ENCODE measurements at regions not wholly inside any gene's neighbourhood (a gene's known extent, or its start where the extent isn't known, plus 50 kb on each side); places are given as distances from the start of the nearest gene placed in this dataset.
A peak's percentile ranks its signal among the peaks of the same experiment; 100 is the strongest.

GRCh38 chr12:85587158-85587557, 249.1 kb downstream of the RASSF9 start:
- Histone ChIP-seq H2BK20ac (ENCODE audit: low read length) (no peak overlapping the region), H3K23ac (ENCODE audit: insufficient read length) (no peak overlapping the region), H2AFZ (ENCODE audit: low read length) (no peak overlapping the region), H3K27ac (ENCODE audit: low read depth, low read length) (no peak overlapping the region), H3K23me2 (ENCODE audit: low read depth, low read length) (no peaks in the 10 kb centered on the region), H4K8ac (ENCODE audit: extremely low read depth, insufficient read depth, low read length) (no peak overlapping the region), H3K14ac (ENCODE audit: insufficient read length) (no peak overlapping the region), H3K79me2 (ENCODE audit: control insufficient read depth in 1 of 2, insufficient read depth in 2 of 2, low read length in 2 of 2) (no peaks in the 10 kb centered on the region), H3K56ac (replicated peaks; ENCODE audit: insufficient read length, low read depth, low read length) (no peak overlapping the region), H3K9ac (replicated peaks in 1 of 4; ENCODE audit: extremely low read depth in 1 of 4, low read depth in 3 of 4, low read length in 3 of 4) (no peak overlapping the region), H2BK120ac (replicated peaks; ENCODE audit: low read depth, low read length) (no peak overlapping the region), H3K4me2 (ENCODE audit: insufficient read depth in 1 of 2, low read depth in 2 of 2, low read length in 2 of 2) (no peak overlapping the region), H2BK15ac (ENCODE audit: low read length) (no peak overlapping the region), H4K20me1 (replicated peaks in 1 of 2; ENCODE audit: control insufficient read depth in 1 of 2, insufficient read depth in 2 of 2, low read length in 2 of 2) (no peaks in the 10 kb centered on the region), H3K18ac (ENCODE audit: extremely low read depth, low read length) (no peak overlapping the region), H3K36me3 (ENCODE audit: control insufficient read depth in 2 of 4, insufficient read depth in 4 of 4, low read length in 3 of 4) (no peaks in the 10 kb centered on the region), H2AK5ac (ENCODE audit: low read depth, low read length) (no peak overlapping the region), H2BK12ac (ENCODE audit: low read depth, low read length) (no peak overlapping the region), H3K4me3 (ENCODE audit: extremely low read depth in 1 of 4, insufficient read depth in 2 of 4, low read depth in 3 of 4, low read length in 4 of 4) (no peak overlapping the region), H3K79me1 (ENCODE audit: low read depth, low read length) (no peaks in the 10 kb centered on the region), H2BK5ac (ENCODE audit: low read depth, low read length) (no peak overlapping the region), H3K27me3 (replicated peaks in 1 of 4; ENCODE audit: control insufficient read depth in 3 of 4, extremely low read depth in 1 of 4, insufficient read depth in 3 of 4, low read length in 3 of 4) (no peaks in the 10 kb centered on the region), H3K9me3 (ENCODE audit: insufficient read depth in 2 of 2, low read depth in 1 of 2, low read length in 1 of 2) (0 out of 4 replicates have a peak, but pooled peaks cover 0 to 2% of the 10 kb centered on the region in 2 experiments), H4K5ac (ENCODE audit: insufficient read length, low read depth, low read length) (no peak overlapping the region), H3K4ac (replicated peaks; ENCODE audit: insufficient read length, low read depth, low read length) (no peak overlapping the region), H3K4me1 (replicated peaks in 1 of 4; ENCODE audit: control insufficient read depth in 3 of 4, insufficient read depth in 4 of 4, low read length in 3 of 4) (no peaks in the 10 kb centered on the region; a peak in 2 of 7 replicates), H4K91ac (replicated peaks; ENCODE audit: insufficient read length, low read length) (no peak overlapping the region)
- POLR2A ChIA-PET (ENCODE audit: partially characterized antibody): no interaction called here
- CTCF ChIA-PET (ENCODE audit: partially characterized antibody): interaction anchor here (3.8 kb wide), 1 partner anchor 11 kb away, joined by 14 read pairs; no protein-coding TSS in a partner anchor
- TF ChIP-seq KDM1A (IDR thresholded peaks at IDR 0.05; ENCODE audit: borderline replicate concordance, low read length) (peak; percentile 83), CEBPB (IDR thresholded peaks at IDR 0.05; ENCODE audit: low read depth, low read length) (no peak), HDAC2 (IDR thresholded peaks at IDR 0.05; ENCODE audit: borderline replicate concordance in 1 of 2, low read depth in 2 of 2, low read length in 2 of 2) (peak in 1 of 2 experiments; percentile 50; a peak in 1 of 4 replicates)
- WGBS, 2 experiments (ENCODE audit: extremely low coverage in 1 of 2, insufficient coverage in 1 of 2, insufficient read length in 1 of 2, insufficient replicate concordance in 2 of 2, low coverage in 1 of 2, low lambda C conversion rate in 2 of 2, missing lambda C conversion rate in 1 of 2): 88% methylated on average over 3 of the region's 3 CpGs; no CpG with 5 or more reads in 1 of the 2 experiments
- FAIRE-seq: no peak
- no peak for DNase-seq (ENCODE audit: low read depth in 1 of 2, low spot score in 2 of 2)
